Lower lobe of right lung (tissue), 2 donors: ENCODE measurements at regions not wholly inside any gene's neighbourhood (a gene's known extent, or its start where the extent isn't known, plus 50 kb on each side); places are given as distances from the start of the nearest gene placed in this dataset.

ENCODE experiments used
- ATAC-seq, 2 donors: fragments of 200-7000 bp; cut with Tn5 transposase; one replicate each; pipeline ENCODE4 v1.9.1; 2020 to 2022; ENCODE audit warnings: mild to moderate bottlenecking in 2 of 2, moderate library complexity in 2 of 2
- DNase-seq: peaks from one replicate; pipeline ENCODE4 v3.0.0-alpha.2; 2020
- H3K27ac ChIP-seq: fragments of 200-600 bp; one replicate; pipeline ENCODE4 v1.8.0; 2022
- H3K27me3 ChIP-seq: fragments of 200-600 bp; one replicate; pipeline ENCODE4 v1.8.0; 2022; ENCODE audit warnings: low read depth
- H3K36me3 ChIP-seq: fragments of 200-600 bp; one replicate; pipeline ENCODE4 v1.8.0; 2022; ENCODE audit warnings: mild to moderate bottlenecking
- H3K4me1 ChIP-seq: fragments of 200-600 bp; one replicate; pipeline ENCODE4 v1.8.0; 2022
- H3K4me3 ChIP-seq: fragments of 200-600 bp; one replicate; pipeline ENCODE4 v1.8.0; 2022; ENCODE audit warnings: mild to moderate bottlenecking
- H3K9me3 ChIP-seq: fragments of 200-600 bp; one replicate; pipeline ENCODE4 v1.8.0; 2022
- CTCF ChIP-seq: fragments of 200-600 bp; IDR thresholded peaks from one replicate; pipeline ENCODE4 v1.8.0; 2022; ENCODE audit warnings: antibody characterized with exemption, mild to moderate bottlenecking
- intact Hi-C: fragments of 100-400 bp; cut with DNase I; formaldehyde crosslinking; loops from one replicate; pipeline ENCODE4 v1.11.0; 2022
- donor health status: DM: no; HTN: yes; CAD: no; lungs with severe emphysema.

- Histone ChIP-seq H3K9me3 (no peaks in the 10 kb centered on the region), H3K27me3 (no peaks in the 10 kb centered on the region), H3K27ac (no peak overlapping the region), H3K4me3 (no peak overlapping the region), H3K36me3 (no peaks in the 10 kb centered on the region), H3K4me1 (peaks cover 48% of the 10 kb centered on the region)
- ATAC-seq (no peak), DNase-seq (no peak)
- no peak for TF ChIP-seq CTCF
- intact Hi-C loops = loop anchor here (10.0 kb wide), 1 partner anchor 284 kb away; no protein-coding TSS in a partner anchor
Observed at GRCh38 chr2:64328756-64329155, 125.2 kb upstream of the LGALSL start.

- H3K4me1 ChIP-seq = peaks cover 48% of the 10 kb centered on the region
- no peaks in the 10 kb centered on the region for H3K36me3 ChIP-seq
- peak; percentile 10 to 26 for ATAC-seq
- DNase-seq = peak; percentile 46
- no peak for TF ChIP-seq CTCF
- H3K9me3 ChIP-seq = no peaks in the 10 kb centered on the region
- H3K27ac ChIP-seq = peak overlapping the region; percentile 71
- intact Hi-C loops = loop anchor here (5.0 to 10.0 kb wide), 2 partner anchors 157 to 285 kb away; no protein-coding TSS in a partner anchor
- no peaks in the 10 kb centered on the region for H3K27me3 ChIP-seq
- H3K4me3 ChIP-seq = no peak overlapping the region
Observed at GRCh38 chr2:64329848-64330247, 124.1 kb upstream of the LGALSL start.

- no peaks in the 10 kb centered on the region for H3K9me3 ChIP-seq
- ATAC-seq = peak; percentile 76 to 79
- H3K4me3 ChIP-seq = peak overlapping the region; percentile 17
- intact Hi-C loops = loop anchor here (5.0 kb wide), 1 partner anchor 157 kb away; no protein-coding TSS in a partner anchor
- peak; percentile 83 for DNase-seq
- no peaks in the 10 kb centered on the region for H3K27me3 ChIP-seq
- H3K27ac ChIP-seq = peak overlapping the region; percentile 71
- TF ChIP-seq CTCF = peak; percentile 93
- H3K4me1 ChIP-seq = peaks cover 48% of the 10 kb centered on the region
- H3K36me3 ChIP-seq = no peaks in the 10 kb centered on the region
Observed at GRCh38 chr2:64330281-64331113, 123.5 kb upstream of the LGALSL start.

GRCh38 chr2:64331114-64331645 is 122.8 kb upstream of the LGALSL start:
- Histone ChIP-seq H3K27ac (peak overlapping the region; percentile 71), H3K9me3 (no peaks in the 10 kb centered on the region), H3K27me3 (no peaks in the 10 kb centered on the region), H3K4me3 (peak overlapping the region; percentile 17), H3K4me1 (peaks cover 48% of the 10 kb centered on the region), H3K36me3 (no peaks in the 10 kb centered on the region)
- intact Hi-C loops = loop anchor here (5.0 kb wide), 1 partner anchor 156 kb away; no protein-coding TSS in a partner anchor
- DNase-seq (no peak), ATAC-seq (no peak)
- TF ChIP-seq CTCF = peak; percentile 3

- DNase-seq = no peak
- no peak overlapping the region for H3K4me3 ChIP-seq
- H3K4me1 ChIP-seq = peaks cover 48% of the 10 kb centered on the region
- H3K27me3 ChIP-seq = no peaks in the 10 kb centered on the region
- H3K36me3 ChIP-seq = no peaks in the 10 kb centered on the region
- intact Hi-C loops = loop anchor here (5.0 kb wide), 1 partner anchor 155 kb away; no protein-coding TSS in a partner anchor
- no peak for TF ChIP-seq CTCF
- no peak for ATAC-seq
- no peaks in the 10 kb centered on the region for H3K9me3 ChIP-seq
- peak overlapping the region; percentile 20 for H3K27ac ChIP-seq
Observed at GRCh38 chr2:64331849-64332699, 121.9 kb upstream of the LGALSL start.
